ENCODE measurements at regions not wholly inside any gene's neighbourhood (a gene's known extent, or its start where the extent isn't known, plus 50 kb on each side); places are given as distances from the start of the nearest gene placed in this dataset.

DNA sequence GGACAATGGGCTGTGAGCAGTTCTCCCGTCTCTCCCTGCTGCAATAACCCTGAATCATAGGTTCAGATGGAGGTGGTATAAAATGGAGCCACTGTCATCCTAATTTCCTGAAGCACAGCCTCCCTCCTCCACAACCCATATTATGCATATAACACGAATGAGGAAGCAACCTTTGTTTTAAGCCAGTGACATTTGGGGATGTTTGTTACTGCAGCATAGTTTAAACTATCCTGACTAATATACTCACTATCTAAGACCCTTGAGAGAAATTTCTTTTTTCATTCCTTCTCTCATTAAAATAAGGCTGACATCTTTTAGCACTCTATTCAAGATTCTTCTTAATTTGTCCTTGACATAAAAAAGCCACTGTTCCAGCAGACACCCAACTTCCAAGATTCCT is 413.4 kb downstream of the SOX9 start:
- no peak for DNase-seq

DNA sequence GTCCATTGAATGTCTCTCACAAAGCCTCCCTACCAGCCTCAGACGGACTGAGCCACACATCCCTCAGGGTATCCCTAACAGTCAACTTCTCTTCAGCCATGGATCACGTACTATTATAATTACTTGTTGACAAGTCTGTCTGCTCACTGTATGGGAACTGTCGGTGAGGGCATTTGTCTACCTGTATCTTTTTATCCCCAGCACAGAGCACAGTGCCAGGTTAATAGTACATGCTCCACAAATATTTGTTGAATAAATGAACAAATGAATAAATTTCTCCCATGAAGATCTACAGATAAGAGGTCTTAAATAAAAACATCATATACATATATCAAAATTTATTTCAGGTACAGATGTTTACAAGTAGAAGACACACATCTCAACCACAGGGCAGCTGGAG is 414.0 kb downstream of the SOX9 start:
- DNase-seq: no peak

GRCh38 chr17:72535346-72535745 is 414.5 kb downstream of the SOX9 start:
- no peak for DNase-seq

DNA sequence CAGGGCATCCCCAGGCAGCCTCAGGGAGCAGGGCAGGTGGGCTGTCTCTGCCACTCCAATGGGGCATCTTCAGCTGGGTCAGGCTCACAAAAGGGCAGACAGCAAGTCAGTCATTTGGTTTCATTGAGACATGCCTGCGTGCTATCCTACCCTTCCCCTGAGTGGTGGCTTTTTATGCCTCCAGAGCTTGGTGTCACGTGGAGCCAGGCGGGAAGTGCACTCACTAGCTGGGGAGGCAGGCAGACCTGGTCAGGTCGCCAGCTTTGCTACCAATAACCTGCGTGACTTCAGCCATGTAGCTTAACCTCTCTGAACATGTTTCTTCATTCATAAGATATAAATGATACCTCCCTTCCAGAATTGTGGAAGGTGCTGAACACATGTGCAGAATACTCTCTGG is 415.0 kb downstream of the SOX9 start:
- no peak for DNase-seq

DNA sequence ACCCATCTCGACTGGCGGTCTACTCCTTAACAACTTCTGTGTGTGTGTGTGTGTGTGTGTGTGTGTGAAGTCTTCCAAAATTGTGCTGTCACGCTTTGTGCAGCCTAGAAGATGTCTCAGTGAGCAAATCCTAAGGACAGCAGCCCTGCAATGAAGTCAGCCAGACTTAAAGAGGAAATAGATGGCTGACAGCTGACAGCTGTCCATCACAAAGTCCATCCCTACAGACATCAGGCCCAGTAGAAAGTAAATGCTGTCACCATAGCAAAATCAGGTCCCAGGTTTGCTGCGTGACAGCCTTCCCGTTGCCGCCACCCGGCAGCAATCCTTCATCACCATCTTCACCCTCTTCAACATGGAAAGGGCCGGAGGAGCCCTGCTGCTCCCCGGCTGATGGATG is 416.0 kb downstream of the SOX9 start:
- DNase-seq: no peak

- DNase-seq: no peak
Observed at GRCh38 chr17:72538443-72538842, 417.6 kb downstream of the SOX9 start.

GRCh38 chr17:72538901-72539352 is 418.1 kb downstream of the SOX9 start:
- DNase-seq: no peak

- DNase-seq: peak in 1 of 2 experiments; percentile 59
Observed at GRCh38 chr17:72539981-72540897, 419.4 kb downstream of the SOX9 start.

GRCh38 chr17:72542317-72542716 is 421.5 kb downstream of the SOX9 start:
- DNase-seq: no peak

DNA sequence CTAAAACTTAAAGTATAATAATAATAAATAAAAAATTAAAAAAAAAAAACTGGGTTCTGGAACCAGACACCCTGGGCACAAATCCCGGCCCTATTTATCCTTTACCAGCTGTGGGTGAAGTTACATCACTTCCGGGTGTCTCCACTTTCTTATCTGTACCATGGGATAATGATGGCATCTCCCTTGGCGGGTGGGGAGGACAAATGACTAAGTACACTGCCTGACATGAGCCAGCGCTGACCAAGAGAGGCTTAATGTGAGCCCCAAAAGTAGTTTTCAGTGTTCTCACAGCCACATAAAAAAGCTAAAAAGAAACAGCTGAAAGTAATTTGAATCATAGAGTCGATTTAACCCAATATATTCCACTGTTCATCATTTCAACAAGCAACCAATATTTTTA is 424.9 kb downstream of the SOX9 start:
- DNase-seq: no peak

- no peak for DNase-seq
Observed at GRCh38 chr17:72553051-72553755, 432.4 kb downstream of the SOX9 start.

- DNase-seq: no peak
Observed at GRCh38 chr17:72554508-72554907, 433.7 kb downstream of the SOX9 start.

DNA sequence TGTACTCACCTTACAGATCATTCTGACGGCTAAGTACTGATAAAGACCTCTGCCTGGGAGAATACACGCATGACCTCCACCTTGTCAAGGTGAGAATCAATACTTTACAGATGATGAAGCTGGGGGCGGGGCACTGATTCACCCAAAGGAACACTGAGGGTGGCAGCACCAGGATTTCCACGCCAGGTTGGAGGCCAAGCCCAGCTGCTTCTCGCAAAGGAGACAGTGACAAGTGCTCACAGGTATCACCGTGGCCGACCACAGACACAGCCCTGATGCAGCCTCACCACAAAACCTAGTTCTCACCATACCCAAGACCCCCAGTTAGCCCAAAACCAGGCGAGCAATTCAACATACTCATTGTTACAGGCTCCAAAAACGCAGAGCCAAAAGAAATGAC is 434.2 kb downstream of the SOX9 start:
- DNase-seq: no peak

GRCh38 chr17:72556944-72557826 is 436.4 kb downstream of the SOX9 start:
- DNase-seq: peak; percentile 46 to 48

GRCh38 chr17:72558971-72559476 is 438.2 kb downstream of the SOX9 start:
- DNase-seq: no peak

GRCh38 chr17:72560303-72561247 is 439.8 kb downstream of the SOX9 start:
- peak in 1 of 2 experiments; percentile 39 for DNase-seq

GRCh38 chr17:72561266-72561665 is 440.4 kb downstream of the SOX9 start:
- DNase-seq: no peak

DNA sequence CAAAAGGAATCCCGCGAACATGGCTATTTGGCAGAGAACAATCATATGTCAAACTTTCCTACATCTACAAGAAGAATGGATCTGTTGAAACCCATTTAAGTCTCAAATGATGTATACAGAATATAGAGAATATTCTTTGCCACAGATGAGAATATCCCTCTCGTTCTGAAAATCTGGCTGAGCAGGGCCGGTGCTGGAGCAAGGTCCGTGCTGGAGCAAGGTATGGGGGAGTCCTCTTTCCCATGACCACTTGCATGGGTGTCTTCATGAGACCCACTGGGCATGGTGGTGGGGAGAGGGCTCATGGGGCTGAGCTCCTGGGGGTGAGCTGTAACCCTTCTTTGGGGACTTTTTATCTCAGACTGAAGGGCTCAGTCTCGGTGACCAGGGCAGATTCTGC is 440.9 kb downstream of the SOX9 start:
- no peak for DNase-seq

- DNase-seq: no peak
Observed at GRCh38 chr17:72562615-72563188, 441.9 kb downstream of the SOX9 start.

GRCh38 chr17:72563952-72564351 is 443.1 kb downstream of the SOX9 start:
- DNase-seq: no peak

GRCh38 chr17:72565006-72565405 is 444.2 kb downstream of the SOX9 start:
- no peak for DNase-seq

All from SW 1271 (cell line).